Activated T-cell treated with anti-CD3 and anti-CD28 coated beads, Interleukin-2, amount 50 U/mL, for 72 hours (primary cell): ENCODE measurements at regions not wholly inside any gene's neighbourhood (a gene's known extent, or its start where the extent isn't known, plus 50 kb on each side); places are given as distances from the start of the nearest gene placed in this dataset.
A peak's percentile ranks its signal among the peaks of the same experiment; 100 is the strongest.

Experiments used
- ATAC-seq, 2 donors: fragments of 150-1000 bp; cut with Tn5 transposase; replicated peaks in 1 of 2; 2 replicates each; pipeline ENCODE4 v1.10.0; 2021; ENCODE audit warnings: moderate library complexity in 2 of 2, mild to moderate bottlenecking in 1 of 2
- DNase-seq, 2 donors: peaks; one replicate each; pipeline ENCODE4 v3.0.0; 2021 to 2022; ENCODE audit warnings: mixed read lengths in 1 of 2
- H3K27ac Mint-ChIP-seq: one replicate; pipeline ENCODE4 v1.8.0; 2022; ENCODE audit warnings: mild to moderate bottlenecking, moderate library complexity, mixed read lengths
- H3K27me3 Mint-ChIP-seq: one replicate; pipeline ENCODE4 v1.8.0; 2022; ENCODE audit warnings: low read depth, mixed read lengths
- H3K36me3 Mint-ChIP-seq, 2 donors: one replicate each; pipeline ENCODE4 v1.8.0; 2022; ENCODE audit warnings: mixed read lengths in 2 of 2, mild to moderate bottlenecking in 1 of 2; ENCODE audit not compliant: insufficient read depth in 2 of 2
- H3K4me1 Mint-ChIP-seq: one replicate; pipeline ENCODE4 v1.8.0; 2022; ENCODE audit warnings: low read depth, mixed read lengths
- H3K4me3 Mint-ChIP-seq, 2 donors: one replicate each; pipeline ENCODE4 v1.8.0; 2022; ENCODE audit warnings: mild to moderate bottlenecking in 2 of 2, mixed read lengths in 2 of 2, moderate library complexity in 2 of 2
- H3K9me3 Mint-ChIP-seq, 2 donors: one replicate each; pipeline ENCODE4 v1.8.0; 2022; ENCODE audit warnings: mixed read lengths in 2 of 2

GRCh38 chr17:79412886-79413390 is 197.9 kb downstream of the RBFOX3 start:
- Mint-ChIP-seq H3K36me3 (no peaks in the 10 kb centered on the region), H3K27me3 (peaks cover 10% of the 10 kb centered on the region), H3K4me3 (no peak overlapping the region), H3K27ac (no peak overlapping the region), H3K4me1 (no peaks in the 10 kb centered on the region), H3K9me3 (no peaks in the 10 kb centered on the region)
- no peak for ATAC-seq
- no peak for DNase-seq

DNA sequence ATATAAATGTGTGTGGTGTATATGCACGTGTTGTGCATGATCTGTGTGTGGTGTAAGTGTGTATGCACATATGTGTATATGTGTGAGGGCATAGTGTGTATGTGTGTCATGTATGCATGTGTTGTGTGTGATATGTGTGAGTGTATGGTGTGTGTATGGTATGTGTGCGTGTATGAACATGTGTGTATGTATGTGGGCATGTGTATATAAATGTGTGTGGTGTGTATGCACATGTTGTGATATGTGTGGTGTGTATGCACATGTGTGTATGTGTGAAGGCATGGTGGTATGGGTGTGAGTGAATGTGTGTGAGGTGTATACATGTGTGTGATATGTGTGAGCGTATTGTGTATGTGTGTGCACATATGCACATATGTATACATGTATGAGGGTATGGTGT is 198.7 kb downstream of the RBFOX3 start:
- no peak for ATAC-seq
- Mint-ChIP-seq H3K9me3 (no peaks in the 10 kb centered on the region), H3K27ac (no peak overlapping the region), H3K27me3 (peaks cover 12% of the 10 kb centered on the region), H3K36me3 (no peaks in the 10 kb centered on the region), H3K4me3 (no peak overlapping the region), H3K4me1 (no peaks in the 10 kb centered on the region)
- no peak for DNase-seq

DNA sequence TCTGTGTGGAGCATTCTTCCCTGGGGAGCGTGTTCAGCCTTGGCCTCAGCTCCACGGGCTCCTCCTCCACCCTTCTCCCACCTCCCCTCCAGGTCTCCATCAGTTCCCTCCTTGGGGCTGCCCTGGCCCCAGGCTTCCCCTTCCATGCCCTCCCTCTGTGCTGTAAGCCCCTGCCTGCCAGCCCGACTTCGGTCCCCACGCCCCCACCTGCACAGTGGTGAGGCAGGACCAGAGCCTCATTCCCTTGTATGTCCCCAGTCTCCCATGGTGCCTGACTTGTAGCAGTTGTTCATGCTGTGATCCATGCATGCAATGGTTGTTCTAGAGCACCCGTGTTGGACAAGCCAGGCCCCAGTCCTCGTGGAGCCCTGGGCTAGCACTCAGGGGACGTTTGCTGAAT is 199.4 kb downstream of the RBFOX3 start:
- H3K4me1 Mint-ChIP-seq = no peaks in the 10 kb centered on the region
- no peak for DNase-seq
- H3K27ac Mint-ChIP-seq = no peak overlapping the region
- ATAC-seq = no peak
- H3K4me3 Mint-ChIP-seq = no peak overlapping the region
- no peaks in the 10 kb centered on the region for H3K36me3 Mint-ChIP-seq
- peaks cover 19% of the 10 kb centered on the region for H3K27me3 Mint-ChIP-seq
- no peaks in the 10 kb centered on the region for H3K9me3 Mint-ChIP-seq

DNA sequence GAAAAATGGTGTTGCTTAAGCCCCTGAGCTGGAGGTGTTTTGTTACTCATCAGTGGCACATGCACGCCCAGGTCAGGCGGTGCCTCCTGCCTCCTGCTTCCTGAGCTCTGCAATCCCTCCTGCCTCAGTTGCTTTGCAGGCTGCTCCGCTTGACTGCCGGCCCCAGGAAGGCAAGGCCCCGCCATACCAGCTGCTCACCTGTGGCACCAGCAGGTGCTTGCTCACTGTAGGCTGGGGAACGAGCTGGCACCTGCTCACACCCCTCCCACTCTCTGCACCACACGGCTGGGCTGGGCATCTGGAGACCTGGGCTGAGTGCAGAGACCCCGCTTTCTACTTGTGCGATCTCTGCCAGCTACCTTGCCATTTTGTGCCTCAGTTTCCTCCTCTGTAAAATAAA is 200.2 kb downstream of the RBFOX3 start:
- no peak for ATAC-seq
- no peak overlapping the region for H3K4me3 Mint-ChIP-seq
- peaks cover 26% of the 10 kb centered on the region for H3K27me3 Mint-ChIP-seq
- no peaks in the 10 kb centered on the region for H3K4me1 Mint-ChIP-seq
- H3K27ac Mint-ChIP-seq = no peak overlapping the region
- H3K9me3 Mint-ChIP-seq = no peaks in the 10 kb centered on the region
- no peaks in the 10 kb centered on the region for H3K36me3 Mint-ChIP-seq
- DNase-seq = no peak

DNA sequence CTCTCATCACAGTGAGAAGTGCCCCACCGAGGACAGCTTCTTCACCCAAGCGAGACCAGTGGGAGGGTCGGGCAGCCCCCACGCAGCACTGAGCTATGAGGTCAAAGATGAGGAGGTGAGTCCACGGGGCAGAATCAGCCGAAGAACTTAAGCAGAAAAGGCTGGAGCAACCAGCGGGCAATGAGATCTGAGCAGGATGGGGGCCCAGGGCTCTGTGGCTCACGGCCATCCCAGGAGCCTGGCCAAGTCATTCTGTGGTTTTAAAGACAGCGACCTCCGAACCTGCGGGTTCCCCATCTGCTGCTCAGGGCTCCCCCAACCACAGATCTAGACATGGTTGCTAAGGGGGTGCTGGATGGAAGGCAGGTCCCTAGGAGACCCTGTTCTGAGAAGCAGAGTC is 202.6 kb downstream of the RBFOX3 start:
- H3K4me3 Mint-ChIP-seq = no peak overlapping the region
- no peaks in the 10 kb centered on the region for H3K36me3 Mint-ChIP-seq
- ATAC-seq = no peak
- H3K27ac Mint-ChIP-seq = no peak overlapping the region
- no peaks in the 10 kb centered on the region for H3K9me3 Mint-ChIP-seq
- DNase-seq = no peak
- no peaks in the 10 kb centered on the region for H3K4me1 Mint-ChIP-seq
- peaks cover 34% of the 10 kb centered on the region for H3K27me3 Mint-ChIP-seq

GRCh38 chr17:79407385-79407784 is 203.5 kb downstream of the RBFOX3 start:
- DNase-seq (no peak), ATAC-seq (no peak)
- Mint-ChIP-seq H3K27ac (no peak overlapping the region), H3K27me3 (peaks cover 36% of the 10 kb centered on the region), H3K9me3 (no peaks in the 10 kb centered on the region), H3K36me3 (no peaks in the 10 kb centered on the region), H3K4me3 (no peak overlapping the region), H3K4me1 (no peaks in the 10 kb centered on the region)

DNA sequence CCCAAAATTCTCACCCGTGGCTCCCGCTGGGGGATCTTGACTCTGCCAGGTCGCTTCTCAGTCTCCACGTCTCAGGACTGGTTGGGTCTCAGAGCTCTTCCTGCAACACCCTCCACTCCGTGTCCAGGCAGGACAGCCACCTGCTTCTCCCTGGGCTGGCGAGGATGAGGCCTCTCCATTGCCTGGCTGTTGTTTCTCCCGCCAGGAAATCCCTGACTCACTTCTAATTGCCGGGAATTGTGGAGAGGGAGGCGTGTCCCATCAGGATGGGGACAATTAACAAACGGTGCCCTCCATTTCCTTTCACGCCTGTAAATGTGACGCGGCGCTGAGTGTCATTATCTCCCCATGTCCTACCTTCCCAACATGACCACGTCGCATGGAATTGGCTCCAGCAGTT is 204.5 kb downstream of the RBFOX3 start:
- ATAC-seq (no peak), DNase-seq (no peak)
- H3K27me3 Mint-ChIP-seq = peaks cover 47% of the 10 kb centered on the region
- H3K27ac Mint-ChIP-seq = no peak overlapping the region
- H3K4me1 Mint-ChIP-seq = peaks cover 2% of the 10 kb centered on the region
- H3K36me3 Mint-ChIP-seq = no peaks in the 10 kb centered on the region
- no peak overlapping the region for H3K4me3 Mint-ChIP-seq
- H3K9me3 Mint-ChIP-seq = no peaks in the 10 kb centered on the region

GRCh38 chr17:79405823-79406222 is 205.0 kb downstream of the RBFOX3 start:
- H3K4me3 Mint-ChIP-seq = no peak overlapping the region
- H3K9me3 Mint-ChIP-seq = no peaks in the 10 kb centered on the region
- ATAC-seq = no peak
- DNase-seq = no peak
- no peak overlapping the region for H3K27ac Mint-ChIP-seq
- no peaks in the 10 kb centered on the region for H3K36me3 Mint-ChIP-seq
- H3K4me1 Mint-ChIP-seq = peaks cover 7% of the 10 kb centered on the region
- H3K27me3 Mint-ChIP-seq = peaks cover 52% of the 10 kb centered on the region

GRCh38 chr17:79404136-79404911 is 206.5 kb downstream of the RBFOX3 start:
- Mint-ChIP-seq H3K27me3 (peaks cover 63% of the 10 kb centered on the region), H3K4me1 (peaks cover 12% of the 10 kb centered on the region), H3K27ac (no peak overlapping the region), H3K9me3 (no peaks in the 10 kb centered on the region), H3K4me3 (no peak overlapping the region), H3K36me3 (no peaks in the 10 kb centered on the region)
- DNase-seq = no peak
- ATAC-seq = no peak

DNA sequence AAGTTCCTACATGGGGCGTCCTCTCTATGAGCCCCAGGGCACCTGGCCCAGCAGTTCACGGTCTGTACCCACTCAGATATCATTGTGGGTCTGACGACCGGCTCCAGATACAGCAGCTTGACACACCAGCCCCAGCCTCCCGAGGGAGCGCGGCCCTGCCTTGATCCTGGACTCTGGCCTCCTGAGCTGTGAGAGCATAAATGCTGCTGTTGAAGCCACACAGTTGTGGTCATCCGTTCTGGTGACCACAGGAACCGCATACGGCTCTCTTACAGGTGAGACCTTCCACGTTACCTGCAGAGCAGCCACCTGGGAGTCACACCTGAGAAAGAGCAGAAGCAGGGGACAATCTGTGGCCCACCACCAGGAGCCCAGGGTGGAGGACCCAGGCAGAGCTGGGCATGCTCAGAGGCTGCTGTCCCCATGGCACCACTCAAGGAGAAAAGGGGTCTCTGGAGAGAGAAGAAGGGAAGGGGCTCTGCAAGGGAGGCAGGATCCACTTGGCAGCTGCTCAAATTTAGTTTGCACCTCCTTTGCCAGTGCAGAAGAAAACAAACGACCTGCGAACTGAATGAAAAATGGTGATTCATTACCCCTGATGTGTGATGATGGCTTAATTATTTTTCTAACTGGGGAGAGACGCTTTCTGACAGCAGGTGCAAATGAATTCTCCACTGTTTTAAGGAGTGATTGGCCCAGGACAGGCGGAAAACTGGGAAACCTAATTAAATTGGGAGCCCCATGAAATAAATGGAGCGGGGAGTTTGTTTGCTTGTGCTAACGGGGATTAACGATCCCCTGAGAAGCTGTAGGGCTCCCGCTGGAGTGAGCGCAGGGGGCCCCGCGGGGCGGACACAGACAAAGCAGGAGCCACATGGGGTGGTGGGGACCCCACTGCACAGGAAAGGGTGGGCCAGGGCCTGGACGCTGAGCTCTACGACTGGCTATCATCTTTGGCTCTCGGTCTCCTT is 208.9 kb downstream of the RBFOX3 start:
- Mint-ChIP-seq H3K4me1 (peaks cover 12% of the 10 kb centered on the region), H3K27me3 (peaks cover 57% of the 10 kb centered on the region), H3K9me3 (no peaks in the 10 kb centered on the region), H3K27ac (no peak overlapping the region), H3K36me3 (no peaks in the 10 kb centered on the region), H3K4me3 (peak overlapping the region; percentile 79 to 86)
- ATAC-seq = no peak
- DNase-seq = no peak

DNA sequence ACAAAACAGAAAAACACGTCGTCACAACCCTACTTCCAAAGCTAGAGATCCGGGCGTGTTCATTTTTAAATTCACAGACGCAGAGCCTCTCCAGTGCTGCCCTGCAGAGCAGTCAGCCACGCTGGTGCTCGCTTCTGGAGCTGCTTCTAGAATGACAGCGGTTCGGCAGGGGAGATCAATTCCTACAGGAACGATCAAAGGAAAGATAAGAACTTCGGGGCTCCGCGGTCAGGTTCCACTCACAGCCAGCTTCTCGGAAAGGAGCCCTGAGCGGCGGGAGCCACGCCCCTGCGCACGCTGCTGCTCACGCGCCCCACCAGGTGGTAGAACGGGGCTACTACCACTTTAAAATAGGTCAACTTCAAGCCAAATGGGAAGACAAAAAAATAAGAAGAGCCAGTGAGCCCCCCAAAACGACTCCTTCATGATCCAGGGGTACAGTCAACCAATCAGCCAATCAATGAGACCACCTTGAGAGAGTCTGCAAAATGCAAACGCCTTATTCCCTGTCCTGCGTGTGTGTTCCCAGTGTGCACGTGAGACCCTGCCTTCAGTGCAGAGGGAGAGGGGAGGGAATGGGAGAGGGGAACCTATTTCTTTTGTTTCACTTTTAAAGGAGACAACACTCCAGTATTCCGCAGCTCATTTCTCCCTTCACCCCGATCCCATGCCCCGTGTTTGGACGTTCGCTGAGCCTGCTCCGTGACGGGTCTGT is 209.7 kb downstream of the RBFOX3 start:
- Mint-ChIP-seq H3K9me3 (no peaks in the 10 kb centered on the region), H3K36me3 (no peaks in the 10 kb centered on the region), H3K4me3 (peak overlapping the region; percentile 79 to 86), H3K4me1 (peaks cover 12% of the 10 kb centered on the region), H3K27me3 (peaks cover 49% of the 10 kb centered on the region), H3K27ac (peak overlapping the region; percentile 49)
- ATAC-seq (peak; percentile 80 to 85), DNase-seq (peak; percentile 70 to 79)

DNA sequence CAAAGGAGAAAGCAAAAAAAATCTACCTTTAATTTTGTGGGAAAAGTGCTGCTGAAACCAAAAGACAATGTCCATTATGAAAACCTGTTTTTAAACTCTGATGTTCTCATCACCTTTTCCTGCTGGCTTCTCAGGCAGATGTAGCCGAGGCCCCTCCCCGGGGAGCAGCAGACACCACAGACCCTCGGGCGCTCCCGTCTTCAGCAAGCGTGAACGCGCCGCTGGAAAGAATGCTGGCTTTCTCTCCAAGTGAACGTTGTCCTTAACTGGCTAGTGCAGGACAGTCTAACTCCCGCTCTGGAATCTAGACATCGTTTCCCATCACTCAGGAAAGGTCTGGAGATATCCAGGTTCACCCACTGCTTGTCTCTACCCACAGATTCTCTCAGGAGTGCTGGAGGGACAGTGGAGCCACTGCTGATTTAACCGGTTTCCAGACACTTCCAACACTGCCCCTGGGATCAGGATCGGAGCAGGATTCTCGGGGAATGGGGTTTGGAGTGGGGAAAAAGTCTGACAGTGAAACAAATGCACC is 211.2 kb downstream of the RBFOX3 start:
- peaks cover 12% of the 10 kb centered on the region for H3K4me1 Mint-ChIP-seq
- no peaks in the 10 kb centered on the region for H3K36me3 Mint-ChIP-seq
- ATAC-seq (no peak), DNase-seq (no peak)
- H3K27me3 Mint-ChIP-seq = peaks cover 36% of the 10 kb centered on the region
- H3K9me3 Mint-ChIP-seq = no peaks in the 10 kb centered on the region
- H3K27ac Mint-ChIP-seq = no peak overlapping the region
- no peak overlapping the region for H3K4me3 Mint-ChIP-seq
